GM23338 (cell line): ENCODE measurements at regions not wholly inside any gene's neighbourhood (a gene's known extent, or its start where the extent isn't known, plus 50 kb on each side); places are given as distances from the start of the nearest gene placed in this dataset.

ENCODE experiments used
- ATAC-seq: fragments of 200-7000 bp; cut with Tn5 transposase; 3 replicates; pipeline ENCODE4 v1.9.1; 2020
- DNase-seq: peaks from one replicate; pipeline ENCODE4 v3.0.0-alpha.2; 2015; ENCODE audit warnings: low spot score
- H2AFZ ChIP-seq: fragments of 200-600 bp; sonication (generic); 2 replicates; pipeline ENCODE4 v1.8.0; 2016; ENCODE audit warnings: antibody characterized with exemption, mild to moderate bottlenecking, moderate library complexity
- H3F3A ChIP-seq: fragments of 200-600 bp; sonication (generic); replicated peaks from 2 replicates; pipeline ENCODE4 v1.8.0; 2017; ENCODE audit warnings: antibody characterized with exemption, mixed run types, low read depth
- H3K27ac ChIP-seq: fragments of 200-600 bp; sonication (generic); 2 replicates; pipeline ENCODE4 v1.6.1; 2016; ENCODE audit warnings: low read depth
- H3K27me3 ChIP-seq: fragments of 200-600 bp; sonication (generic); 2 replicates; pipeline ENCODE4 v1.8.0; 2016; ENCODE audit warnings: mild to moderate bottlenecking, mixed run types, moderate library complexity; ENCODE audit not compliant: insufficient read depth
- H3K36me3 ChIP-seq: fragments of 200-600 bp; sonication (generic); 2 replicates; pipeline ENCODE4 v1.8.0; 2016; ENCODE audit warnings: mild to moderate bottlenecking; ENCODE audit not compliant: insufficient read depth
- H3K4me1 ChIP-seq: fragments of 200-600 bp; sonication (generic); 2 replicates; pipeline ENCODE4 v1.8.0; 2016; ENCODE audit warnings: mild to moderate bottlenecking, moderate library complexity; ENCODE audit not compliant: insufficient read depth
- H3K4me2 ChIP-seq: fragments of 200-600 bp; sonication (generic); 2 replicates; pipeline ENCODE4 v1.7.1; 2017; ENCODE audit warnings: mixed run types
- H3K4me3 ChIP-seq: fragments of 200-600 bp; sonication (generic); 2 replicates; pipeline ENCODE4 v1.6.1; 2016; ENCODE audit warnings: mixed run types
- H3K79me2 ChIP-seq: fragments of 200-600 bp; sonication (generic); replicated peaks from 2 replicates; pipeline ENCODE4 v1.8.0; 2017; ENCODE audit warnings: mild to moderate bottlenecking; ENCODE audit not compliant: insufficient read depth
- H3K9me2 ChIP-seq: fragments of 200-600 bp; sonication (generic); 2 replicates; pipeline ENCODE4 v1.8.0; 2017; ENCODE audit not compliant: insufficient read depth
- H4K20me1 ChIP-seq: fragments of 200-600 bp; sonication (generic); replicated peaks from 2 replicates; pipeline ENCODE4 v1.8.0; 2017; ENCODE audit warnings: mild to moderate bottlenecking; ENCODE audit not compliant: insufficient read depth
- H3K27ac Mint-ChIP-seq: 2 replicates; pipeline ENCODE4 v1.8.0; 2020; ENCODE audit warnings: inconsistent platforms, mild to moderate bottlenecking, moderate library complexity, mixed read lengths
- H3K27me3 Mint-ChIP-seq: 3 replicates; pipeline ENCODE4 v1.8.0; 2022; ENCODE audit warnings: low read depth, mild to moderate bottlenecking, moderate library complexity, mixed read lengths, inconsistent platforms; ENCODE audit not compliant: insufficient read depth, poor library complexity
- H3K36me3 Mint-ChIP-seq: 3 replicates; pipeline ENCODE4 v1.8.0; 2021; ENCODE audit warnings: low read depth, mild to moderate bottlenecking, inconsistent platforms, moderate library complexity, mixed read lengths
- H3K4me1 Mint-ChIP-seq: 3 replicates; pipeline ENCODE4 v1.8.0; 2020; ENCODE audit warnings: mild to moderate bottlenecking, inconsistent platforms, mixed read lengths
- H3K4me3 Mint-ChIP-seq: 3 replicates; pipeline ENCODE4 v1.8.0; 2021; ENCODE audit warnings: moderate library complexity, mild to moderate bottlenecking, inconsistent platforms, mixed read lengths
- H3K9me3 Mint-ChIP-seq: 3 replicates; pipeline ENCODE4 v1.8.0; 2020; ENCODE audit warnings: moderate library complexity, mild to moderate bottlenecking, inconsistent platforms, mixed read lengths
- CREB1 ChIP-seq: fragments of 250-450 bp; sonication (Bioruptor Pico); IDR thresholded peaks from 2 replicates; pipeline ENCODE4 v1.5.0; 2020; ENCODE audit warnings: low read depth, mild to moderate bottlenecking, moderate library complexity
- CTCF ChIP-seq, 2 experiments: fragments of 200-600 bp in 1 of 2; sonication (generic) in 1 of 2; conservative IDR thresholded peaks; 2 replicates each; pipeline versions ENCODE4 v1.5.1 to v1.6.1; 2016 to 2017; ENCODE audit warnings: antibody characterized with exemption in 2 of 2, low read depth in 2 of 2, mild to moderate bottlenecking in 2 of 2, moderate library complexity in 1 of 2
- ETS1 ChIP-seq: IDR thresholded peaks from 2 replicates; pipeline ENCODE4 v1.6.1; 2016; ENCODE audit warnings: antibody characterized with exemption
- EZH2 ChIP-seq: fragments of 200-600 bp; sonication (generic); IDR thresholded peaks from one replicate; pipeline ENCODE4 v1.8.0; 2017; ENCODE audit warnings: antibody characterized with exemption, mild to moderate bottlenecking, low read depth; ENCODE audit not compliant: unreplicated experiment
- EZH2phosphoT487 ChIP-seq: fragments of 200-600 bp; sonication (generic); IDR thresholded peaks from one replicate; pipeline ENCODE4 v1.8.1; 2018; ENCODE audit warnings: antibody characterized with exemption; ENCODE audit not compliant: unreplicated experiment
- JUNB ChIP-seq: IDR thresholded peaks from one replicate; pipeline ENCODE4 v1.6.1; 2016; ENCODE audit warnings: antibody characterized with exemption; ENCODE audit not compliant: unreplicated experiment
- NANOG ChIP-seq: IDR thresholded peaks from 2 replicates; pipeline ENCODE4 v1.6.1; 2016; ENCODE audit warnings: antibody characterized with exemption, borderline replicate concordance
- POLR2AphosphoS5 ChIP-seq: IDR thresholded peaks from 2 replicates; pipeline ENCODE4 v1.6.1; 2016; ENCODE audit warnings: antibody characterized with exemption, low read depth
- REST ChIP-seq: IDR thresholded peaks from one replicate; pipeline ENCODE4 v1.6.1; 2018; ENCODE audit warnings: antibody characterized with exemption; ENCODE audit not compliant: unreplicated experiment
- STAT1 ChIP-seq: IDR thresholded peaks from one replicate; pipeline ENCODE4 v1.6.1; 2016; ENCODE audit warnings: antibody characterized with exemption; ENCODE audit not compliant: unreplicated experiment
- ZNF114 ChIP-seq: fragments of 250-450 bp; sonication (Bioruptor Pico); IDR thresholded peaks from 2 replicates; pipeline ENCODE4 v1.5.0; 2020; ENCODE audit warnings: mild to moderate bottlenecking, moderate library complexity
- ZNF331 ChIP-seq: fragments of 250-450 bp; sonication (Bioruptor Pico); IDR thresholded peaks from 2 replicates; pipeline ENCODE4 v1.5.0; 2020; ENCODE audit warnings: low read depth, mild to moderate bottlenecking, moderate library complexity
- ZNF462 ChIP-seq: fragments of 250-450 bp; sonication (Bioruptor Pico); IDR thresholded peaks from 2 replicates; pipeline ENCODE4 v1.5.0; 2020; ENCODE audit warnings: mild to moderate bottlenecking, moderate library complexity

GRCh38 chr11:91158891-91159537, 936.2 kb upstream of the CHORDC1 start:
- Histone ChIP-seq H3K4me2 (no peak overlapping the region), H3K9me2 (no peaks in the 10 kb centered on the region), H2AFZ (no peak overlapping the region), H4K20me1 (no peaks in the 10 kb centered on the region; the same call in 1 of the 2 replicates), H3F3A (no peaks in the 10 kb centered on the region), H3K27me3 (no peaks in the 10 kb centered on the region), H3K27ac (no peak overlapping the region), H3K36me3 (no peaks in the 10 kb centered on the region), H3K4me3 (no peak overlapping the region), H3K79me2 (no peaks in the 10 kb centered on the region), H3K4me1 (peaks cover 5% of the 10 kb centered on the region; the same call in 1 of the 2 replicates)
- Mint-ChIP-seq H3K4me1 (no peaks in the 10 kb centered on the region), H3K4me3 (no peak overlapping the region), H3K36me3 (no peaks in the 10 kb centered on the region), H3K27ac (no peak overlapping the region), H3K9me3 (no peaks in the 10 kb centered on the region), H3K27me3 (peaks cover 2% of the 10 kb centered on the region)
- TF ChIP-seq STAT1 (no peak), JUNB (no peak), EZH2 (no peak), REST (no peak), CREB1 (CRISPR knock-in tag) (no peak), EZH2phosphoT487 (no peak), POLR2AphosphoS5 (no peak), ETS1 (no peak), NANOG (no peak), ZNF114 (CRISPR knock-in tag) (no peak), ZNF331 (CRISPR knock-in tag) (no peak), ZNF462 (CRISPR knock-in tag) (no peak), CTCF (conservative IDR thresholded peaks at IDR 0.05; ENCODE audit: low read depth in 2 of 2) (no peak)
- DNase-seq, result no peak
- ATAC-seq, result no peak
